Right lobe of liver (tissue), 6 donors: ENCODE measurements at regions not wholly inside any gene's neighbourhood (a gene's known extent, or its start where the extent isn't known, plus 50 kb on each side); places are given as distances from the start of the nearest gene placed in this dataset.
A peak's percentile ranks its signal among the peaks of the same experiment; 100 is the strongest.

Experiments
- ATAC-seq, 4 donors: fragments of 200-7000 bp; cut with Tn5 transposase; one replicate each; pipeline ENCODE4 v1.9.1; 2020; ENCODE audit warnings: mild to moderate bottlenecking in 4 of 4, moderate library complexity in 4 of 4
- DNase-seq, 3 donors: peaks; one replicate each; pipeline ENCODE4 v3.0.0-alpha.2; 2020
- H3K27ac ChIP-seq, 3 donors: fragments of 200-600 bp; one replicate each; pipeline ENCODE4 v1.8.0; 2022
- H3K27me3 ChIP-seq, 2 donors: fragments of 200-600 bp; one replicate each; pipeline ENCODE4 v1.8.0; 2022
- H3K36me3 ChIP-seq, 4 donors: fragments of 200-600 bp; sonication (generic) in 1 of 4; one replicate each; pipeline versions ENCODE4 v1.5.1 to v1.8.0; 2017 to 2022; ENCODE audit warnings: control low read depth in 1 of 4
- H3K4me1 ChIP-seq, 4 donors: fragments of 200-600 bp; sonication (generic) in 1 of 4; one replicate each; pipeline versions ENCODE4 v1.5.1 to v1.8.0; 2017 to 2022; ENCODE audit warnings: control low read depth in 1 of 4
- H3K4me3 ChIP-seq, 3 donors: fragments of 200-600 bp; one replicate each; pipeline ENCODE4 v1.8.0; 2022
- H3K9me3 ChIP-seq, 4 donors: fragments of 200-600 bp; sonication (generic) in 1 of 4; one replicate each; pipeline versions ENCODE4 v1.5.1 to v1.8.0; 2017 to 2022; ENCODE audit warnings: control low read depth in 1 of 4
- POLR2A ChIP-seq: fragments of 450-650 bp; IDR thresholded peaks from one replicate; pipeline ENCODE4 v1.6.1; 2017; ENCODE audit warnings: antibody characterized with exemption, mild to moderate bottlenecking
- whole genome bisulfite sequencing: methylation state at CpG from one replicate; pipeline ENCODE4 v1.1.6; 2018; ENCODE audit warnings: low coverage, low lambda C conversion rate; ENCODE audit not compliant: insufficient coverage; ENCODE audit errors: missing lambda C conversion rate; 5-methylcytosine and 5-hydroxymethylcytosine counted together
- intact Hi-C, 2 donors: fragments of 100-400 bp; cut with DNase I; formaldehyde crosslinking; loops; one replicate each; pipeline versions ENCODE4 v1.11.2 to v1.14.1; 2022
- TF ChIP-seq, protein P1 (sequence below), 4 donors: fragments of 200-600 bp in 3 of 4; fragments of 450-650 bp in 1 of 4; IDR thresholded peaks; one replicate each; pipeline versions ENCODE4 v1.5.1 to v1.8.0; 2016 to 2022; ENCODE audit warnings: antibody characterized with exemption in 4 of 4, mild to moderate bottlenecking in 2 of 4
- donor health status: DM: no; HTN: yes; CAD: no.
- donor health status: DM: no; HTN: no; CAD: no.
- donor health status: DM: no; HTN: no; CAD: no.
- donor health status: DM: no; HTN: yes; CAD: no.
- donor health status: DM: no; HTN: yes; CAD: no.

DNA sequence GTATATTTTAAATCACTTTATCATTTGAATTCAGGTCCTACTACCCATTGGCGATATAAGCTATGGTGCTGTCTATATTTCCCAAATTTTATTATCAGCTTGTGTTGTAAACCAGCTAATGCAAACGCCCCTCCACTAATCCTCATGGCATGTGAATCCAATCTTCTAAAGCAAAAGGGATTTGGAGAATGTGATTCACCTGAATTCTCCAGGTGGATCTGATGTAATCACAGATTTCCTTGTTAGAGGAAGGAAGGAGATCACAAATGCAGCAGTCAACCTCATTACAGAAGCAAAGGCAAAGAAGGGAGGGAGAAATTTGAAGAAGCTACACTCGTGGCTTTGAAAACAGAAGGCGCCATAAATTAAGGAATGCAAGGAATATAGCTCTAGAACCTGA lies 431.1 kb upstream of the CDH19 start:
- TF ChIP-seq POLR2A = no peak
- TF ChIP-seq, protein P1, sequence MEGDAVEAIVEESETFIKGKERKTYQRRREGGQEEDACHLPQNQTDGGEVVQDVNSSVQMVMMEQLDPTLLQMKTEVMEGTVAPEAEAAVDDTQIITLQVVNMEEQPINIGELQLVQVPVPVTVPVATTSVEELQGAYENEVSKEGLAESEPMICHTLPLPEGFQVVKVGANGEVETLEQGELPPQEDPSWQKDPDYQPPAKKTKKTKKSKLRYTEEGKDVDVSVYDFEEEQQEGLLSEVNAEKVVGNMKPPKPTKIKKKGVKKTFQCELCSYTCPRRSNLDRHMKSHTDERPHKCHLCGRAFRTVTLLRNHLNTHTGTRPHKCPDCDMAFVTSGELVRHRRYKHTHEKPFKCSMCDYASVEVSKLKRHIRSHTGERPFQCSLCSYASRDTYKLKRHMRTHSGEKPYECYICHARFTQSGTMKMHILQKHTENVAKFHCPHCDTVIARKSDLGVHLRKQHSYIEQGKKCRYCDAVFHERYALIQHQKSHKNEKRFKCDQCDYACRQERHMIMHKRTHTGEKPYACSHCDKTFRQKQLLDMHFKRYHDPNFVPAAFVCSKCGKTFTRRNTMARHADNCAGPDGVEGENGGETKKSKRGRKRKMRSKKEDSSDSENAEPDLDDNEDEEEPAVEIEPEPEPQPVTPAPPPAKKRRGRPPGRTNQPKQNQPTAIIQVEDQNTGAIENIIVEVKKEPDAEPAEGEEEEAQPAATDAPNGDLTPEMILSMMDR (IDR thresholded peaks at IDR 0.05) = no peak
- intact Hi-C loops = no loop called here
- WGBS = 34% methylated on average over 4 of the region's 4 CpGs
- H3K9me3 ChIP-seq = no peaks in the 10 kb centered on the region
- no peak for ATAC-seq
- H3K36me3 ChIP-seq = no peaks in the 10 kb centered on the region
- H3K27me3 ChIP-seq = no peaks in the 10 kb centered on the region
- no peak overlapping the region for H3K4me3 ChIP-seq
- no peak overlapping the region for H3K27ac ChIP-seq
- no peaks in the 10 kb centered on the region for H3K4me1 ChIP-seq
- no peak for DNase-seq

DNA sequence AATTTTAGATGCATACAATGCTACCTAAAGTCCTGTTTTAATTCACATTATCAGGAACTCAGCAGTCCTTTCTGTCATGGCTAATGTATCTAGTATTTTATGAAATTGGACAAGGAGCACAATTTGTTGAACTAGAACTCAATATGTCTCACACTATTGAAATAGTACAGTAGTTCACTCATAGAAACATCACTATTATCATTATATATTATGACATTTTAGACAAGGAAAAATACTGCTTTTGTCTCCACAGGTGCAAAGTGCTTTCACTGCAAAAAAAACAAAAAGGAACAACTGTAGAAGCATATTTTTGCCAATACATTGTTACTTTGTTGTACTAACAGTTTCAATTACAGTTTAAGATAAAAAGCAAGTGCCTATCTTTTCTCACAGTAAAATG lies 419.2 kb upstream of the CDH19 start:
- no peak overlapping the region for H3K27ac ChIP-seq
- H3K36me3 ChIP-seq = no peaks in the 10 kb centered on the region
- no peak for TF ChIP-seq POLR2A
- TF ChIP-seq, protein P1 (IDR thresholded peaks at IDR 0.05) = no peak
- peaks cover 0 to 3% (median 0%) of the 10 kb centered on the region in 4 donors for H3K9me3 ChIP-seq
- intact Hi-C loops = no loop called here
- H3K4me1 ChIP-seq = no peaks in the 10 kb centered on the region
- no peak overlapping the region for H3K4me3 ChIP-seq
- ATAC-seq (no peak), DNase-seq (no peak)
- H3K27me3 ChIP-seq = no peaks in the 10 kb centered on the region

DNA sequence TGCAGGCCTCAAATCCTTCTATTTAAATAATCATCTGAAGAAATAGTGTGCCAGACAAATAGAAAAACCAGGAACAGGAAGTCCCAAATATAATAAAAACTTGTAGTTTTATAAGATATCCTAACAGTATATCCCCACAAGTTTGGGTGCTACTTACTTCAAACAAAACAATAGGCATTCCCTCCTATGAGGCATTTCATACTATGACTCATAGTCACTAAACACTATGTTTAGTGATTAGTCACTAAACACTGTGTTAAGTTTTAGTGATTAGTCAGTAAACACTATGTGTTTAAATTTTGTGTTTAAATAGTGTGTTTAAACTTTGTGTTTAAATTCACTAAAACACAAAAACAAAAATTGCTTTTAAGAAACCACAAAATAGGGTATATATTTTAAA lies 407.0 kb upstream of the CDH19 start:
- Histone ChIP-seq H3K4me3 (no peak overlapping the region), H3K9me3 (no peaks in the 10 kb centered on the region), H3K27me3 (no peaks in the 10 kb centered on the region), H3K27ac (no peak overlapping the region), H3K4me1 (no peaks in the 10 kb centered on the region), H3K36me3 (no peaks in the 10 kb centered on the region)
- DNase-seq = no peak
- TF ChIP-seq POLR2A = no peak
- TF ChIP-seq, protein P1 (IDR thresholded peaks at IDR 0.05) = no peak
- intact Hi-C loops = no loop called here
- ATAC-seq = peak in 1 of 4 donors; percentile 16

DNA sequence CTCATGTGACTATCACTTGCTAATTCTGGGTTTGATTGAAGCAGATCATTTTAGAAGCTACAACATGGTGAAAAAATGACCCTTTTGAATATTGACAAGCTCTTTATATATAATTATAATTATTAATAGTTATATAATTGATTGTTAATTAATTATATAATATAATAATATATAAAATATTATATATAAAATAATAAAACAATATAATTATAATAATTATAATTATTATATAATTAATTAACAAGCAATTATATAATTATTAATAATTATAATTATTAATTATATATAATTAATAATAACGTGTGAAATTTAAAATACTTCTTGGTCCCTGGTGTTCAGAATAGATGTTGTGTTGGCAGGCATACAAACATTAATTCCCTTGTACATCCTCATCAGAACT lies 404.1 kb upstream of the CDH19 start:
- WGBS = 52% methylated on average over 1 of the region's 1 CpG
- no peaks in the 10 kb centered on the region for H3K36me3 ChIP-seq
- no peaks in the 10 kb centered on the region for H3K9me3 ChIP-seq
- no peak overlapping the region for H3K27ac ChIP-seq
- ATAC-seq (no peak), DNase-seq (no peak)
- H3K4me3 ChIP-seq = no peak overlapping the region
- no peaks in the 10 kb centered on the region for H3K27me3 ChIP-seq
- intact Hi-C loops = no loop called here
- TF ChIP-seq POLR2A = no peak
- TF ChIP-seq, protein P1 (IDR thresholded peaks at IDR 0.05) = no peak
- H3K4me1 ChIP-seq = no peaks in the 10 kb centered on the region

DNA sequence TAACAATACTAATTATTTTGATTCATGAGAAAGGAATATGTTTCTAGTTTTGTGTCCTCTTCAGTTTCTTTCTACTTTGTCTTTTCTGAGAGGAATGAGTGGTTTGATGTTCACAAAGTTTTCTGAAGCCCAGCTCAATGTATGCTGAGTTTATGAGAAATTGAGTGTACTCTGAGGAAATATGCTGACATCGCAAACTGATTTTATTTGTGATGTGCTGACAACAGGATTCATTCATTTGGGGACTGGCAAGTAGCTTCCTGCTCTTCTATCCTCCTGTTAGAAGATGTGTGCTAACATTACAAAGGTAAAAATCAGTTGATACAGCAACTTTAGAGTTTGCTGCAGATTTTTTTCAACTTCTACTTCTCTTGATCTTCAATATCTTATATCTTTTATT lies 403.2 kb upstream of the CDH19 start:
- DNase-seq (no peak), ATAC-seq (no peak)
- Histone ChIP-seq H3K4me3 (no peak overlapping the region), H3K27me3 (no peaks in the 10 kb centered on the region), H3K36me3 (no peaks in the 10 kb centered on the region), H3K4me1 (no peaks in the 10 kb centered on the region), H3K9me3 (no peaks in the 10 kb centered on the region), H3K27ac (no peak overlapping the region)
- 75% methylated on average over 1 of the region's 1 CpG for WGBS
- intact Hi-C loops = no loop called here
- TF ChIP-seq, protein P1 (IDR thresholded peaks at IDR 0.05) = no peak
- TF ChIP-seq POLR2A = no peak
